Panc1 (cell line): ENCODE measurements at regions not wholly inside any gene's neighbourhood (a gene's known extent, or its start where the extent isn't known, plus 50 kb on each side); places are given as distances from the start of the nearest gene placed in this dataset.

Experiments used
- ATAC-seq: fragments of 200-7000 bp; cut with Tn5 transposase; 2 replicates; pipeline ENCODE4 v1.9.1; 2020; ENCODE audit warnings: mild to moderate bottlenecking, moderate library complexity
- BruUV-seq: library from RNA; stranded (reverse); fragments of 400-500 nt; replicated peaks from 2 replicates; lab custom pipeline; 2021; lab: Mats Ljungman, UMichigan
- CTCF ChIA-PET: fragments of 300-600 bp; sonication (Branson Sonifier 250); formaldehyde crosslinking; loops from one replicate; lab custom pipeline; 2022; ENCODE audit warnings: antibody characterized with exemption; lab: Charles Lee
- POLR2A ChIA-PET: fragments of 300-600 bp; sonication (Branson Sonifier 250); formaldehyde crosslinking; loops from one replicate; lab custom pipeline; 2022; ENCODE audit warnings: antibody characterized with exemption; lab: Charles Lee
- DNase-seq: peaks from one replicate; pipeline ENCODE4 v3.0.0-alpha.2; 2010; ENCODE audit warnings: low read depth, low spot score
- H3K27ac ChIP-seq: 2 replicates; pipeline ENCODE4 v1.5.1; 2011; ENCODE audit warnings: mild to moderate bottlenecking, low read length, inconsistent platforms
- H3K27me3 ChIP-seq: fragments of 200-500 bp; sonication (Bioruptor generic); 2 replicates; pipeline ENCODE4 v1.6.0; 2014; ENCODE audit warnings: low read length, inconsistent platforms; ENCODE audit not compliant: control insufficient read depth, insufficient read depth
- H3K36me3 ChIP-seq: fragments of 200-500 bp; sonication (Bioruptor generic); 2 replicates; pipeline ENCODE4 v1.5.1; 2014; ENCODE audit warnings: inconsistent platforms, mild to moderate bottlenecking, low read length, moderate library complexity; ENCODE audit not compliant: control insufficient read depth, insufficient read depth
- H3K4me1 ChIP-seq: 2 replicates; pipeline ENCODE4 v1.5.1; 2011; ENCODE audit warnings: inconsistent platforms, mild to moderate bottlenecking, low read length, moderate library complexity; ENCODE audit not compliant: control insufficient read depth, insufficient read depth
- H3K4me3 ChIP-seq, 2 experiments: 2 replicates each; pipeline ENCODE4 v1.5.1; 2011 to 2012; ENCODE audit warnings: low read depth in 2 of 2, low read length in 2 of 2, mild to moderate bottlenecking in 2 of 2, inconsistent platforms in 1 of 2, moderate library complexity in 1 of 2
- H3K9me3 ChIP-seq: fragments of 200-500 bp; sonication (Bioruptor generic); 2 replicates; pipeline ENCODE4 v1.5.1; 2014; ENCODE audit warnings: low read depth, mild to moderate bottlenecking, inconsistent platforms, low read length, moderate library complexity; ENCODE audit not compliant: control insufficient read depth, insufficient read depth
- POLR2AphosphoS5 ChIP-seq: IDR thresholded peaks from 2 replicates; pipeline ENCODE4 v1.6.1; 2012; ENCODE audit warnings: mild to moderate bottlenecking, low read depth, low read length, moderate library complexity
- SIN3A ChIP-seq: IDR thresholded peaks from 2 replicates; pipeline ENCODE4 v1.6.1; 2012; ENCODE audit warnings: low read depth, mild to moderate bottlenecking, low read length, moderate library complexity, borderline replicate concordance; ENCODE audit not compliant: insufficient read depth
- TCF7L2 ChIP-seq: IDR thresholded peaks from 2 replicates; pipeline ENCODE4 v1.6.1; 2011; ENCODE audit warnings: mild to moderate bottlenecking, low read depth, low read length, inconsistent platforms
- in situ Hi-C: cut with HindIII; loops from 2 replicates; pipeline ENCODE4 v1.10.0; 2016; ENCODE audit warnings: low sequenced_read_pairs, low pct_unique_long_range_greater_than_20kb
- intact Hi-C: fragments of 100-400 bp; cut with micrococcal nuclease; formaldehyde crosslinking; loops from one replicate; pipeline ENCODE4 v1.10.0; 2022; ENCODE audit not compliant: unreplicated experiment
- TF ChIP-seq, protein P1 (sequence below), 2 experiments: IDR thresholded peaks; 2 replicates each; pipeline ENCODE4 v1.6.1; 2011 to 2012; ENCODE audit warnings: low read depth in 2 of 2, control low read depth in 1 of 2, low read length in 1 of 2, mild to moderate bottlenecking in 1 of 2, moderate library complexity in 1 of 2; ENCODE audit not compliant: insufficient read depth in 1 of 2
- TF ChIP-seq, protein P2 (sequence below): fragments of 450-650 bp; IDR thresholded peaks from 2 replicates; pipeline ENCODE4 v1.5.1; 2017; ENCODE audit warnings: mild to moderate bottlenecking

- in situ Hi-C loops: no loop called here
Observed at GRCh38 chr14:26289891-26290486, 307.8 kb downstream of the NOVA1 start.

GRCh38 chr14:26286913-26287205, 311.0 kb downstream of the NOVA1 start:
- no TSS peak for BruUV-seq
- Histone ChIP-seq H3K9me3 (no peaks in the 10 kb centered on the region), H3K36me3 (no peaks in the 10 kb centered on the region), H3K27ac (no peak overlapping the region), H3K4me1 (no peaks in the 10 kb centered on the region), H3K4me3 (no peak overlapping the region), H3K27me3 (no peaks in the 10 kb centered on the region)
- ATAC-seq (no peak), DNase-seq (no peak)
- POLR2A ChIA-PET: no interaction called here
- TF ChIP-seq, protein P1, sequence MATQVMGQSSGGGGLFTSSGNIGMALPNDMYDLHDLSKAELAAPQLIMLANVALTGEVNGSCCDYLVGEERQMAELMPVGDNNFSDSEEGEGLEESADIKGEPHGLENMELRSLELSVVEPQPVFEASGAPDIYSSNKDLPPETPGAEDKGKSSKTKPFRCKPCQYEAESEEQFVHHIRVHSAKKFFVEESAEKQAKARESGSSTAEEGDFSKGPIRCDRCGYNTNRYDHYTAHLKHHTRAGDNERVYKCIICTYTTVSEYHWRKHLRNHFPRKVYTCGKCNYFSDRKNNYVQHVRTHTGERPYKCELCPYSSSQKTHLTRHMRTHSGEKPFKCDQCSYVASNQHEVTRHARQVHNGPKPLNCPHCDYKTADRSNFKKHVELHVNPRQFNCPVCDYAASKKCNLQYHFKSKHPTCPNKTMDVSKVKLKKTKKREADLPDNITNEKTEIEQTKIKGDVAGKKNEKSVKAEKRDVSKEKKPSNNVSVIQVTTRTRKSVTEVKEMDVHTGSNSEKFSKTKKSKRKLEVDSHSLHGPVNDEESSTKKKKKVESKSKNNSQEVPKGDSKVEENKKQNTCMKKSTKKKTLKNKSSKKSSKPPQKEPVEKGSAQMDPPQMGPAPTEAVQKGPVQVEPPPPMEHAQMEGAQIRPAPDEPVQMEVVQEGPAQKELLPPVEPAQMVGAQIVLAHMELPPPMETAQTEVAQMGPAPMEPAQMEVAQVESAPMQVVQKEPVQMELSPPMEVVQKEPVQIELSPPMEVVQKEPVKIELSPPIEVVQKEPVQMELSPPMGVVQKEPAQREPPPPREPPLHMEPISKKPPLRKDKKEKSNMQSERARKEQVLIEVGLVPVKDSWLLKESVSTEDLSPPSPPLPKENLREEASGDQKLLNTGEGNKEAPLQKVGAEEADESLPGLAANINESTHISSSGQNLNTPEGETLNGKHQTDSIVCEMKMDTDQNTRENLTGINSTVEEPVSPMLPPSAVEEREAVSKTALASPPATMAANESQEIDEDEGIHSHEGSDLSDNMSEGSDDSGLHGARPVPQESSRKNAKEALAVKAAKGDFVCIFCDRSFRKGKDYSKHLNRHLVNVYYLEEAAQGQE (IDR thresholded peaks at IDR 0.05; ENCODE audit: insufficient read depth in 1 of 2, low read depth in 2 of 2, low read length in 1 of 2): no peak
- TF ChIP-seq, protein P2, sequence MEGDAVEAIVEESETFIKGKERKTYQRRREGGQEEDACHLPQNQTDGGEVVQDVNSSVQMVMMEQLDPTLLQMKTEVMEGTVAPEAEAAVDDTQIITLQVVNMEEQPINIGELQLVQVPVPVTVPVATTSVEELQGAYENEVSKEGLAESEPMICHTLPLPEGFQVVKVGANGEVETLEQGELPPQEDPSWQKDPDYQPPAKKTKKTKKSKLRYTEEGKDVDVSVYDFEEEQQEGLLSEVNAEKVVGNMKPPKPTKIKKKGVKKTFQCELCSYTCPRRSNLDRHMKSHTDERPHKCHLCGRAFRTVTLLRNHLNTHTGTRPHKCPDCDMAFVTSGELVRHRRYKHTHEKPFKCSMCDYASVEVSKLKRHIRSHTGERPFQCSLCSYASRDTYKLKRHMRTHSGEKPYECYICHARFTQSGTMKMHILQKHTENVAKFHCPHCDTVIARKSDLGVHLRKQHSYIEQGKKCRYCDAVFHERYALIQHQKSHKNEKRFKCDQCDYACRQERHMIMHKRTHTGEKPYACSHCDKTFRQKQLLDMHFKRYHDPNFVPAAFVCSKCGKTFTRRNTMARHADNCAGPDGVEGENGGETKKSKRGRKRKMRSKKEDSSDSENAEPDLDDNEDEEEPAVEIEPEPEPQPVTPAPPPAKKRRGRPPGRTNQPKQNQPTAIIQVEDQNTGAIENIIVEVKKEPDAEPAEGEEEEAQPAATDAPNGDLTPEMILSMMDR: no peak
- no peak for TF ChIP-seq SIN3A
- TF ChIP-seq POLR2AphosphoS5: no peak
- no peak for TF ChIP-seq TCF7L2
- CTCF ChIA-PET: no interaction called here
- intact Hi-C loops: no loop called here
- in situ Hi-C loops: no loop called here

More at GRCh38 chr14:26289891-26290486, 307.8 kb downstream of the NOVA1 start:
- no peaks in the 10 kb centered on the region for H3K36me3 ChIP-seq
- H3K27me3 ChIP-seq: no peaks in the 10 kb centered on the region
- no peaks in the 10 kb centered on the region for H3K4me1 ChIP-seq
- no peak for ATAC-seq
- ChIA-PET CTCF (no interaction called here), POLR2A (no interaction called here)
- H3K27ac ChIP-seq: no peak overlapping the region
- H3K9me3 ChIP-seq: no peaks in the 10 kb centered on the region
- TF ChIP-seq POLR2AphosphoS5: no peak
- TF ChIP-seq SIN3A: no peak
- TF ChIP-seq, protein P2: no peak
- TF ChIP-seq TCF7L2: no peak
- TF ChIP-seq, protein P1 (IDR thresholded peaks at IDR 0.05; ENCODE audit: insufficient read depth in 1 of 2, low read depth in 2 of 2, low read length in 1 of 2): no peak
- BruUV-seq: no TSS peak
- DNase-seq: no peak
- intact Hi-C loops: no loop called here
- no peak overlapping the region for H3K4me3 ChIP-seq
